Left cardiac atrium (tissue), 4 donors: ENCODE measurements at regions not wholly inside any gene's neighbourhood (a gene's known extent, or its start where the extent isn't known, plus 50 kb on each side); places are given as distances from the start of the nearest gene placed in this dataset.

Experiments used
- ATAC-seq, 2 donors: fragments of 200-7000 bp; cut with Tn5 transposase; one replicate each; pipeline ENCODE4 v1.9.1; 2020; ENCODE audit warnings: mild to moderate bottlenecking in 2 of 2, moderate library complexity in 2 of 2
- DNase-seq: peaks from one replicate; pipeline ENCODE4 v3.0.0-alpha.2; 2020
- intact Hi-C, 2 donors: fragments of 100-400 bp; cut with DNase I; formaldehyde crosslinking; loops; one replicate each; pipeline versions ENCODE4 v1.14.1 to v1.15.1; 2022 to 2023
- donor health status: DM: no; HTN: yes; CAD: no.
- donor health status: DM: no; HTN: yes; CAD: no; lungs with severe emphysema.
- donor health status: DM: yes; HTN: yes; CAD: no.
- donor health status: Dilated cardiomyopathy.

GRCh38 chr12:61646639-61647038 is 613.6 kb upstream of the USP15 start:
- intact Hi-C loops = no loop called here

GRCh38 chr12:61647566-61647965 is 612.6 kb upstream of the USP15 start:
- no peak for DNase-seq
- no peak for ATAC-seq
- intact Hi-C loops = no loop called here

More at GRCh38 chr12:61646639-61647038, 613.6 kb upstream of the USP15 start:
- no peak for DNase-seq
- ATAC-seq = no peak

DNA sequence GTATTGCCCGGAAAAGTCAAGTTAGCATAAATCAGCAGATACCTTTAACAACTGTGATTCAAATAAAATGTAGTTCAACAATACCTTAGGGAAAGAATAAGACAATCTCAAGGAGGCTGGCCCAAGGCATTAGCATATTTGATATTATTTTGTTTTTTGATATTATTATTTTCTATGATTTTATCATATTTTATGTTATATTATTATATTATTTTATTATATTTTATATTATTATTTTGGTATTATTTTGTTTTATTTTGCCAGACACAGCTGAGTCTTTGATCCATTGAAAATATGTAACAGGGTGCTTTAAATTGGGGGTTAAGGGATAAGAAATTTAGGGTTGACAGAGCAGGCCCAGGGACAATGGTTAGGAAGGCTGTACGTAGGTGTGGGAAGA is 607.9 kb upstream of the USP15 start:
- ATAC-seq (no peak), DNase-seq (no peak)
- intact Hi-C loops = no loop called here

- no peak for DNase-seq
- intact Hi-C loops = no loop called here
- peak in 1 of 2 donors; percentile 50 for ATAC-seq
Observed at GRCh38 chr12:61654698-61655097, 605.5 kb upstream of the USP15 start.

DNA sequence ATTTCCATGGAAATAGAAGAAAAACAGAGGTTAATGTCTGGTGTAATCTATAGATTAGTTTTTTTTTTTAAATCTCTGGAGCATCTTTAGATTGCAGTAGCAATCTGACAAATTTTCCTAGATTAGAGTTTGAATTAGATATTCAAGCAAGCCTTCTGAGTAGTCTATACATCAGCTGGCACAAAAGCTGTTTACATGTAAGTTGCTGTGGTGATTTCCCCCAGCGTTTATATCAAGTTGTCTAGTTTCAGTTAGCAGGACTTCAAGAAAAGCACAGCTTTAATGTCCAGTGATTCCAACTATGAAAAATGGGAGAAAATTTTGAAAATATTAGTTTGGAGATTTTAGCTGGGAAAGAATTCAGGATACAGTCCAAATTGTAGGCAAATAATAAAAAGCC is 605.0 kb upstream of the USP15 start:
- no peak for ATAC-seq
- intact Hi-C loops = no loop called here

DNA sequence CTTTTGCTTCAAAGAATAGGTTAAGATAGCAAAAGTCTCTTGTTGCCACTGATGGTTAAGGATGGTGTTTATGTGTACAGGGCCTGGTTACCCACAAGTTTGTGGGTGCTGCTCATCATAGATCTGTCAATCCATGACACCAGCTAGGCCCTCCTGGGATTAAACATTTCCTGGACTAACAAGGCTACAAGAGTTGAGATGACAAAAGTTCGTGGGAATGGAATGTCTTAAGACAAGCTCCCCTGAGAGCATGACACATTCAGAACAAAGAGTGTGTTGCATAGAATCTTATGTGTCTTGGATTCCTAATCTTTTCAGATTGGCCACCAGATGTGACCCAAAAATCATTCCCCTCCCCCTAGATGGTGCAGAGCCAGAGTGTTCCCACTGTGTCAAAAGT is 592.5 kb upstream of the USP15 start:
- intact Hi-C loops = no loop called here
- ATAC-seq (no peak), DNase-seq (no peak)

More for the DNA sequence above, 605.0 kb upstream of the USP15 start:
- DNase-seq = no peak

- ATAC-seq = no peak
- no peak for DNase-seq
- intact Hi-C loops = no loop called here
Observed at GRCh38 chr12:61676520-61676919, 583.7 kb upstream of the USP15 start.

- DNase-seq = no peak
- no peak for ATAC-seq
- intact Hi-C loops = no loop called here
Observed at GRCh38 chr12:61687407-61687806, 572.8 kb upstream of the USP15 start.

- no peak for ATAC-seq
- intact Hi-C loops = no loop called here
Observed at GRCh38 chr12:61694214-61694613, 566.0 kb upstream of the USP15 start.

GRCh38 chr12:61701471-61701870 is 558.7 kb upstream of the USP15 start:
- intact Hi-C loops = no loop called here
- ATAC-seq (no peak), DNase-seq (no peak)

More at GRCh38 chr12:61694214-61694613, 566.0 kb upstream of the USP15 start:
- DNase-seq = no peak

DNA sequence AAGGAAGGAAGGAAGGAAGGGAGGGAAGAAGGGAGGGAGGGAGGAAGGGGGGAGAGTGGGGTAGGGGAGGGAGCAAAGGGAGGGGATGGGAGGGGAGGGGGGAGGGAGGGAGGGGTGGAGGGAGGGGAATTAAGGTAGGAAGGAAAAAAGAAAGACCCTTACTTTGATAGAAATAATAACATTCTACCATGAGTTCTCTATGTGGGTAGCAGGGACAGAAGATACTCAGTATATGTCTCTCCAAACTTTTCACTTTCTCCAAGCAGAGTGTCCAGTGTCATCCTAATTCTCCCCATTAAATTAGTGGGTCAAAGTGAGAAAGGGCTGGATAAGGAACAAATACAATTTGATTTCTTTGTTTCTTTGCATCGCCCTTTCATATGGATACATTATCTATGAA is 553.4 kb upstream of the USP15 start:
- ATAC-seq (no peak), DNase-seq (no peak)
- intact Hi-C loops = no loop called here

DNA sequence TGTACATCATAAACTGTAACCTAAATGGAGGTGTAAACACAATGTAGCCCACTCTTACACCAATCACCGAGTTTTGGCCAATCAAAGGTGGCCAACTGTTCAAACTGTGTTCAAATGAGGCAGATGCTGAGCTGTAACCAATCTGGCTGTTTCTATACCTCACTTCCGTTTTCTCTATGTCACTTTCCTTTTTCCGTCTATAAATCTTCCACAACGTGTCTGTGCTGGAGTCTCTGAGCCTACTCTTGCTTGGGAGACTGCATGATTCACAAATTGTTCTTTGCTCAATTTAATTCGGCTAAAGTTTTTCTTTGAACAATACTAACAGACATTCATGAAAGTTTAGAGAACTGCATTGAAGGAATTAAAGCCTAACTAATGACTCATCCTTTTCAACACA is 547.1 kb upstream of the USP15 start:
- DNase-seq (no peak), ATAC-seq (no peak)
- intact Hi-C loops = no loop called here

- no peak for ATAC-seq
- intact Hi-C loops = no loop called here
- DNase-seq = no peak
Observed at GRCh38 chr12:61717986-61718385, 542.2 kb upstream of the USP15 start.

- ATAC-seq = no peak
- intact Hi-C loops = no loop called here
- DNase-seq = no peak
Observed at GRCh38 chr12:61739925-61740324, 520.3 kb upstream of the USP15 start.

GRCh38 chr12:61750604-61751003 is 509.6 kb upstream of the USP15 start:
- ATAC-seq = peak in 1 of 2 donors; percentile 50
- DNase-seq = no peak
- intact Hi-C loops = no loop called here

- ATAC-seq (no peak), DNase-seq (no peak)
- intact Hi-C loops = no loop called here
Observed at GRCh38 chr12:61754214-61754613, 506.0 kb upstream of the USP15 start.

DNA sequence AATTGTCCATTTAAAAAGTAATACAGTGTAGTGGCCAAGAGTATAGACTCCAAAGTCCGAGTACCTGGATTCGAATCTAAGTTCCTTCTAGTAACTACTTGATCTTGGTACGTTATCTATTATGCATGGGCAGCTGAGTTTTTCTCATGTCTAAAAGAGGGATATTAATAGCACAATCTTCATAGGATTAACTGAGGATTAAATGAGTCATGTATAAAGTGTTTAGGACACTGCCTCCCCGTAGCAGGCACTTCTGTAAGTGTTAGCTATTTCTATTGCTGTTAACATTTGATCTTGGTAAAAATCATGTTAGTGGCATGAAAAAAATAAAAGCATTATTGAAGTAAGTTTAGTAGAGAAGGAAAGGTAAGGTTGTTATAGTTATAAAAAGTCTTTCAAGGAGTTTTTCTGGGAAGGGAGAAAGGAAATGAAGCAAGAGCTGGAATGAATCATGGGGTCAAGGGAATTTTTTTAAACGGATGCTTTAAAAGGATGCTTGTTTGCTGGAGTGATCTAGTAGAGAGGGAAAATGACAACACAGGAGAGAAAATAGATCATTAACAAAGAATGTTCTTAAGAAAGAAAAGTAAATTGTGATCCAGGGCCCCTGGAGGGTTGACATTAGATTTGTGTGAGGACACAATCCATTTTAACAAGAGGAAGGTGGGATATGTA is 502.2 kb upstream of the USP15 start:
- DNase-seq = no peak
- ATAC-seq = peak in 1 of 2 donors; percentile 65
- intact Hi-C loops = loop anchor here in 1 of 2 donors (2.0 kb wide), 1 partner anchor 17 kb away; no protein-coding TSS in a partner anchor

GRCh38 chr12:61758661-61759060 is 501.5 kb upstream of the USP15 start:
- no peak for DNase-seq
- no peak for ATAC-seq
- intact Hi-C loops = no loop called here

GRCh38 chr12:61765926-61766325 is 494.3 kb upstream of the USP15 start:
- intact Hi-C loops = no loop called here
- DNase-seq = no peak
- no peak for ATAC-seq

GRCh38 chr12:61780435-61780834 is 479.8 kb upstream of the USP15 start:
- ATAC-seq (no peak), DNase-seq (no peak)
- intact Hi-C loops = no loop called here

GRCh38 chr12:61781021-61781581 is 479.1 kb upstream of the USP15 start:
- intact Hi-C loops = no loop called here
- no peak for DNase-seq
- no peak for ATAC-seq
